SU-DHL-6 (cell line): ENCODE measurements at regions not wholly inside any gene's neighbourhood (a gene's known extent, or its start where the extent isn't known, plus 50 kb on each side); places are given as distances from the start of the nearest gene placed in this dataset.

Source experiments
- H2AFZ ChIP-seq: fragments of 200-600 bp; sonication (generic); 2 replicates; pipeline ENCODE4 v1.6.1; 2014; ENCODE audit warnings: low read depth, mild to moderate bottlenecking, moderate library complexity, mixed read lengths, antibody characterized with exemption, low read length; ENCODE audit not compliant: severe bottlenecking
- H3F3A ChIP-seq: fragments of 200-600 bp; shearing (Covaris generic); 2 replicates; pipeline ENCODE4 v1.6.0; 2016; ENCODE audit warnings: antibody characterized with exemption, mild to moderate bottlenecking; ENCODE audit not compliant: insufficient read depth
- H3K27ac ChIP-seq: fragments of 200-600 bp; sonication (generic); 2 replicates; pipeline ENCODE4 v1.5.1; 2016; ENCODE audit warnings: low read depth, mild to moderate bottlenecking, low read length, moderate library complexity, mixed read lengths
- H3K27me3 ChIP-seq: fragments of 200-600 bp; sonication (generic), shearing (Covaris generic); 2 replicates; pipeline ENCODE4 v1.6.0; 2014; ENCODE audit warnings: mild to moderate bottlenecking, low read length
- H3K36me3 ChIP-seq: fragments of 200-600 bp; sonication (generic); 2 replicates; pipeline ENCODE4 v1.6.1; 2014; ENCODE audit warnings: mild to moderate bottlenecking, low read length, mixed read lengths
- H3K4me2 ChIP-seq: fragments of 300-600, 200-600 bp; shearing (Covaris generic), sonication (generic); 2 replicates; pipeline ENCODE4 v1.6.0; 2014; ENCODE audit warnings: low read length, low read depth, mild to moderate bottlenecking; ENCODE audit not compliant: poor library complexity, severe bottlenecking
- H3K4me3 ChIP-seq: fragments of 200-600 bp; sonication (generic); 2 replicates; pipeline ENCODE4 v1.5.1; 2014; ENCODE audit warnings: antibody characterized with exemption, low read length, mild to moderate bottlenecking, mixed read lengths; ENCODE audit not compliant: insufficient read depth, poor library complexity, severe bottlenecking
- H3K79me2 ChIP-seq: fragments of 200-600 bp; sonication (generic); 2 replicates; pipeline ENCODE4 v1.6.1; 2014; ENCODE audit warnings: mild to moderate bottlenecking, low read length, moderate library complexity; ENCODE audit not compliant: insufficient read depth
- H3K9ac ChIP-seq: fragments of 200-600 bp; sonication (generic); 2 replicates; pipeline ENCODE4 v1.7.0; 2014; ENCODE audit warnings: mild to moderate bottlenecking, low read length
- H3K9me2 ChIP-seq: fragments of 200-600 bp; sonication (generic); replicated peaks from 2 replicates; pipeline ENCODE4 v1.6.1; 2014; ENCODE audit warnings: low read length; ENCODE audit not compliant: insufficient read depth
- H3K9me3 ChIP-seq: fragments of 200-600 bp; sonication (generic); 2 replicates; pipeline ENCODE4 v1.6.1; 2014; ENCODE audit warnings: low read length, mixed read lengths; ENCODE audit not compliant: insufficient read depth
- H4K20me1 ChIP-seq: fragments of 200-600 bp; sonication (generic); 2 replicates; pipeline ENCODE4 v1.6.1; 2014; ENCODE audit warnings: low read depth, mild to moderate bottlenecking, antibody characterized with exemption, low read length, moderate library complexity, mixed read lengths
- EZH2phosphoT487 ChIP-seq: fragments of 200-600 bp; sonication (generic), shearing (Covaris generic); conservative IDR thresholded peaks from 2 replicates; pipeline ENCODE4 v1.6.1; 2018; ENCODE audit warnings: mild to moderate bottlenecking, antibody characterized with exemption, low read length, moderate library complexity, mixed read lengths
- TF ChIP-seq, protein P1 (sequence below): fragments of 200-600 bp; sonication (generic); IDR thresholded peaks from one replicate; pipeline ENCODE4 v1.5.1; 2017; ENCODE audit warnings: antibody characterized with exemption, mild to moderate bottlenecking, low read length, moderate library complexity; ENCODE audit not compliant: insufficient read depth, poor library complexity, severe bottlenecking

DNA sequence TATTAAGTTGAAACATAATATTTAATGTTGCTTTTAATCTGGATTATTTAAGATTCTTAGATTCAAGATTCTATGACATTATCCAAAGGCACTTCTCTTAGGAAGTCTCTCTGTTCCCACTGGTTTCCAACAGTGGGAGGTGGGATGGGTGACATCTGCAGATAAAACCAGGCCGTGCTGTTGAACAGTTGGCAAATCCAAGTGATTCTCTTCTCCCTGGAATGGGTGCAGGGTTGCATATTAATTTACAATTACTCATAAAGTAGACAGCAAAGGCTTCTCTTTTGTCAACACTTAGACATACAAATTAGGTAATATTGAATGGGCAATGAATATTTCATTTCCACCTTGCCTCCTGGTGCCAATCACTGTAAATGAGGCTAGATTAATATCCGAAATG lies 233.7 kb upstream of the IL12B start:
- H3F3A ChIP-seq = no peaks in the 10 kb centered on the region
- no peaks in the 10 kb centered on the region for H3K79me2 ChIP-seq
- H3K9ac ChIP-seq = no peak overlapping the region
- no peaks in the 10 kb centered on the region for H3K9me2 ChIP-seq
- no peak overlapping the region for H3K27ac ChIP-seq
- no peaks in the 10 kb centered on the region for H4K20me1 ChIP-seq
- no peak overlapping the region for H2AFZ ChIP-seq
- no peaks in the 10 kb centered on the region for H3K9me3 ChIP-seq
- TF ChIP-seq, protein P1, sequence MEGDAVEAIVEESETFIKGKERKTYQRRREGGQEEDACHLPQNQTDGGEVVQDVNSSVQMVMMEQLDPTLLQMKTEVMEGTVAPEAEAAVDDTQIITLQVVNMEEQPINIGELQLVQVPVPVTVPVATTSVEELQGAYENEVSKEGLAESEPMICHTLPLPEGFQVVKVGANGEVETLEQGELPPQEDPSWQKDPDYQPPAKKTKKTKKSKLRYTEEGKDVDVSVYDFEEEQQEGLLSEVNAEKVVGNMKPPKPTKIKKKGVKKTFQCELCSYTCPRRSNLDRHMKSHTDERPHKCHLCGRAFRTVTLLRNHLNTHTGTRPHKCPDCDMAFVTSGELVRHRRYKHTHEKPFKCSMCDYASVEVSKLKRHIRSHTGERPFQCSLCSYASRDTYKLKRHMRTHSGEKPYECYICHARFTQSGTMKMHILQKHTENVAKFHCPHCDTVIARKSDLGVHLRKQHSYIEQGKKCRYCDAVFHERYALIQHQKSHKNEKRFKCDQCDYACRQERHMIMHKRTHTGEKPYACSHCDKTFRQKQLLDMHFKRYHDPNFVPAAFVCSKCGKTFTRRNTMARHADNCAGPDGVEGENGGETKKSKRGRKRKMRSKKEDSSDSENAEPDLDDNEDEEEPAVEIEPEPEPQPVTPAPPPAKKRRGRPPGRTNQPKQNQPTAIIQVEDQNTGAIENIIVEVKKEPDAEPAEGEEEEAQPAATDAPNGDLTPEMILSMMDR = no peak
- TF ChIP-seq EZH2phosphoT487 = no peak
- H3K4me3 ChIP-seq = no peak overlapping the region
- no peaks in the 10 kb centered on the region for H3K27me3 ChIP-seq
- H3K4me2 ChIP-seq = no peak overlapping the region
- no peaks in the 10 kb centered on the region for H3K36me3 ChIP-seq

DNA sequence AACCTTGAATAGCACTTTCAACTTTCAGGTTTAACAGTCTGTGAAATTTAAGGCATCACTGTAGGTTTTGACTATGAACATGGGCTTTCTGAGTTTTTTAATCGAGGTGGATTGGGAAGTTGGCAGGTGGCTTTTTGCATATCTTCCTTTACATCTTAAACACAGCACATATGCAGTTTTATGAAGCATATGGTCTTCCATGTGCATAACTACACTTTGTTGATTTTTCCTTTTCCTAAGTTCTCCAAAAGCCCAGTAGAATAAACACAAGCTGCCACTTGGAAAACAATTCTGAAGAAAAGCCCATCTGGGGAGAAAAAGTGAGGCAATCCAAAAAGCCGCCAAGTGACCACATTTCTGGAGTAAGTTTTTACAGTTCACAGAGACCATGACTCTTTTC lies 236.5 kb upstream of the IL12B start:
- no peaks in the 10 kb centered on the region for H3K27me3 ChIP-seq
- H3K79me2 ChIP-seq = no peaks in the 10 kb centered on the region
- H3K9me3 ChIP-seq = no peaks in the 10 kb centered on the region
- no peak overlapping the region for H2AFZ ChIP-seq
- TF ChIP-seq, protein P1 = no peak
- no peak for TF ChIP-seq EZH2phosphoT487
- no peak overlapping the region for H3K27ac ChIP-seq
- no peaks in the 10 kb centered on the region for H3K36me3 ChIP-seq
- H4K20me1 ChIP-seq = no peaks in the 10 kb centered on the region
- no peak overlapping the region for H3K9ac ChIP-seq
- H3K9me2 ChIP-seq = no peaks in the 10 kb centered on the region
- H3F3A ChIP-seq = no peaks in the 10 kb centered on the region
- H3K4me2 ChIP-seq = no peak overlapping the region
- no peak overlapping the region for H3K4me3 ChIP-seq

DNA sequence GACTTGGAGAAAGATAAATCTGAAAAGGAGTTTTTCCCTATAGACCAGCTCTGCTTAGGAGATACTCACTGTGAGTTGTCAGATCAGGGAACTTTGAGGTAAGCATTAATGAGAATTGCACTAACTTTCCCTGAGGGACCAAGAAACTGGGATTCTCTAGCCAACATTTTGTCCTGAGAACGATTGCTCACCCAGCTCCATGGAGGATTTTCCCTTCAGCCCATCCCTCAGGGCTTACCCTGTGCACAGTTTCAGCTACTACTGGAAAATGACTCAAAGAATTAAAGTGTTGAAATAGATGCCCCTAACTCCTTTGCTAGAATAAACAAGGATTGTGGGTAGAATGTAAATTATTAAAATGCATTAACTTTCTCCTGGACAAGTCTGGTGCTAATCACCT lies 237.2 kb upstream of the IL12B start:
- no peak overlapping the region for H2AFZ ChIP-seq
- no peaks in the 10 kb centered on the region for H3K36me3 ChIP-seq
- H3F3A ChIP-seq = no peaks in the 10 kb centered on the region
- H3K9ac ChIP-seq = no peak overlapping the region
- no peaks in the 10 kb centered on the region for H3K9me2 ChIP-seq
- H3K27me3 ChIP-seq = no peaks in the 10 kb centered on the region
- no peaks in the 10 kb centered on the region for H3K9me3 ChIP-seq
- no peak overlapping the region for H3K4me2 ChIP-seq
- H3K27ac ChIP-seq = no peak overlapping the region
- no peaks in the 10 kb centered on the region for H4K20me1 ChIP-seq
- H3K4me3 ChIP-seq = no peak overlapping the region
- TF ChIP-seq EZH2phosphoT487 = no peak
- TF ChIP-seq, protein P1 = no peak
- no peaks in the 10 kb centered on the region for H3K79me2 ChIP-seq
